Heart right ventricle (tissue), 16 donors: ENCODE measurements at regions not wholly inside any gene's neighbourhood (a gene's known extent, or its start where the extent isn't known, plus 50 kb on each side); places are given as distances from the start of the nearest gene placed in this dataset.

ENCODE experiments used
- ATAC-seq, 8 donors: fragments of 200-7000 bp; cut with Tn5 transposase; one replicate each; pipeline ENCODE4 v1.9.1; 2020; ENCODE audit warnings: mild to moderate bottlenecking in 8 of 8, moderate library complexity in 8 of 8, moderate number of reproducible peaks in 1 of 8
- DNase-seq, 2 donors: peaks; one replicate each; pipeline ENCODE4 v3.0.0-alpha.2; 2020
- H3K27ac ChIP-seq, 10 donors: fragments of 200-600 bp; sonication (generic) in 2 of 10; one replicate each; pipeline versions ENCODE4 v1.5.0 to v1.8.0; 2020 to 2022; ENCODE audit warnings: mild to moderate bottlenecking in 3 of 10
- H3K27me3 ChIP-seq, 7 donors: fragments of 200-600 bp; one replicate each; pipeline ENCODE4 v1.8.0; 2021 to 2022; ENCODE audit warnings: mild to moderate bottlenecking in 2 of 7
- H3K36me3 ChIP-seq, 9 donors: fragments of 200-600 bp; sonication (generic) in 1 of 9; one replicate each; pipeline versions ENCODE4 v1.5.0 to v1.8.0; 2020 to 2022; ENCODE audit warnings: mild to moderate bottlenecking in 2 of 9
- H3K4me1 ChIP-seq, 9 donors: fragments of 200-600 bp; sonication (generic) in 1 of 9; one replicate each; pipeline versions ENCODE4 v1.5.0 to v1.8.0; 2020 to 2022; ENCODE audit warnings: mild to moderate bottlenecking in 4 of 9
- H3K4me3 ChIP-seq, 10 donors: fragments of 200-600 bp; sonication (generic) in 2 of 10; one replicate each; pipeline versions ENCODE4 v1.5.0 to v1.8.0; 2020 to 2022; ENCODE audit warnings: mild to moderate bottlenecking in 7 of 10, moderate library complexity in 2 of 10
- H3K9me3 ChIP-seq, 11 donors: fragments of 200-600 bp in 10 of 11; sonication (generic) in 2 of 11; one replicate each; pipeline versions ENCODE4 v1.5.0 to v1.8.0; 2013 to 2022; ENCODE audit warnings: mild to moderate bottlenecking in 2 of 11, control low read depth in 1 of 11, moderate library complexity in 1 of 11
- CTCF ChIP-seq, 9 donors: fragments of 200-600 bp; sonication (generic) in 2 of 9; IDR thresholded peaks; one replicate each; pipeline versions ENCODE4 v1.5.0 to v1.8.0; 2021 to 2022; ENCODE audit warnings: antibody characterized with exemption in 9 of 9, mild to moderate bottlenecking in 5 of 9, moderate library complexity in 1 of 9
- WGBS, 2 donors: extraction: QIAGEN DNeasy Blood & Tissue Kit; methylation state at CpG; one replicate each; pipeline ENCODE4 v1.1.7; 2013; ENCODE audit warnings: inconsistent platforms in 1 of 2; 5-methylcytosine and 5-hydroxymethylcytosine counted together
- intact Hi-C, 10 donors: fragments of 100-400 bp; cut with DNase I; formaldehyde crosslinking; loops; one replicate each; pipeline versions ENCODE4 v1.11.1 to v1.14.2; 2022
- donor health status: Arrhythmogenic right ventricular cardiomyopathy.
- donor health status: ischemic (EF 13 %, LVEDD 7.1; RV severe dilation, severe dysfunction).
- donor health status: healthy with polysubstance abuse.
- donor health status: DM: no; HTN: yes; CAD: no.
- donor health status: DM: no; HTN: no; CAD: no.
- donor health status: ischemic (EF 25% LVEDD 6.9; RV normal size, moderate dysfunction).
- donor health status: ischemic (EF 25% LVEDD 5.7; RV mildly dilated, moderate dysfunction).
- donor health status: healthy.
- donor health status: DM: yes; HTN: yes; CAD: no.
- donor health status: Ischemic cardiomyopathy.
- donor health status: ischemic (EF 35%, LVEDD 5.7; RV mildly dilated, moderate dysfunction).
- donor health status: nonischemic (EF 11% LVEDD 7.7; RV severe dilation, severe dysfunction).
- donor health status: DM: yes; HTN: yes; CAD: no.
- donor health status: PGD.
- donor health status: ischemic (EF 29% LVEDD 5.4; RV normal size, mild dysfunction).
- donor health status: nonischemic (EF 23%, LVEDD 6.1; RV moderate dilation, normal function).

GRCh38 chr12:24244801-24245200, 295.3 kb upstream of the SOX5 start:
- H3K4me3 ChIP-seq: no peak overlapping the region
- intact Hi-C loops: no loop called here
- DNase-seq: no peak

GRCh38 chr12:24244231-24244630, 294.8 kb upstream of the SOX5 start:
- H3K27me3 ChIP-seq: no peaks in the 10 kb centered on the region
- ATAC-seq: no peak
- H3K9me3 ChIP-seq: no peaks in the 10 kb centered on the region
- no peak overlapping the region for H3K4me3 ChIP-seq
- intact Hi-C loops: no loop called here
- H3K4me1 ChIP-seq: no peaks in the 10 kb centered on the region
- 93 to 96% methylated on average over 4 of the region's 4 CpGs for WGBS, 2 donors
- H3K36me3 ChIP-seq: no peaks in the 10 kb centered on the region
- TF ChIP-seq CTCF (IDR thresholded peaks at IDR 0.05): no peak
- H3K27ac ChIP-seq: no peak overlapping the region
- DNase-seq: no peak

More at GRCh38 chr12:24244801-24245200, 295.3 kb upstream of the SOX5 start:
- H3K27me3 ChIP-seq: no peaks in the 10 kb centered on the region
- H3K4me1 ChIP-seq: no peaks in the 10 kb centered on the region
- no peak overlapping the region for H3K27ac ChIP-seq
- ATAC-seq: no peak
- no peak for TF ChIP-seq CTCF (IDR thresholded peaks at IDR 0.05)
- H3K9me3 ChIP-seq: no peaks in the 10 kb centered on the region
- 95 to 97% methylated on average over 3 of the region's 3 CpGs for WGBS, 2 donors
- no peaks in the 10 kb centered on the region for H3K36me3 ChIP-seq

GRCh38 chr12:24240707-24241106, 291.2 kb upstream of the SOX5 start:
- Histone ChIP-seq H3K4me3 (no peak overlapping the region), H3K27me3 (no peaks in the 10 kb centered on the region), H3K9me3 (no peaks in the 10 kb centered on the region), H3K4me1 (no peaks in the 10 kb centered on the region), H3K27ac (no peak overlapping the region), H3K36me3 (no peaks in the 10 kb centered on the region)
- intact Hi-C loops: no loop called here
- DNase-seq (no peak), ATAC-seq (no peak)
- WGBS, 2 donors: 75 to 89% methylated on average over 1 of the region's 1 CpG
- TF ChIP-seq CTCF (IDR thresholded peaks at IDR 0.05): no peak

GRCh38 chr12:24233519-24234246, 284.2 kb upstream of the SOX5 start:
- intact Hi-C loops: no loop called here
- no peak for ATAC-seq
- no peak for TF ChIP-seq CTCF (IDR thresholded peaks at IDR 0.05)
- DNase-seq: no peak
- no peak overlapping the region for H3K4me3 ChIP-seq
- H3K36me3 ChIP-seq: no peaks in the 10 kb centered on the region
- WGBS, 2 donors: 60 to 67% methylated on average over 7 of the region's 7 CpGs
- peaks cover 0 to 3% (median 0%) of the 10 kb centered on the region in 9 donors for H3K4me1 ChIP-seq
- no peaks in the 10 kb centered on the region for H3K9me3 ChIP-seq
- no peak overlapping the region for H3K27ac ChIP-seq
- no peaks in the 10 kb centered on the region for H3K27me3 ChIP-seq
